ENCODE measurements at regions not wholly inside any gene's neighbourhood (a gene's known extent, or its start where the extent isn't known, plus 50 kb on each side); places are given as distances from the start of the nearest gene placed in this dataset.
A peak's percentile ranks its signal among the peaks of the same experiment; 100 is the strongest.

- no peaks in the 10 kb centered on the region for H3K4me1 ChIP-seq (ENCODE audit: control insufficient read depth, insufficient read depth, low read length)
- TF ChIP-seq POLR2AphosphoS5 (IDR thresholded peaks at IDR 0.05; ENCODE audit: low read depth, low read length) (no peak), CTCF (IDR thresholded peaks at IDR 0.05) (peak; percentile 61), SIN3A (IDR thresholded peaks at IDR 0.05; ENCODE audit: borderline replicate concordance, insufficient read depth, low read depth, low read length) (no peak), TCF7L2 (IDR thresholded peaks at IDR 0.05; ENCODE audit: low read depth, low read length) (no peak)
- TF ChIP-seq, protein P1, sequence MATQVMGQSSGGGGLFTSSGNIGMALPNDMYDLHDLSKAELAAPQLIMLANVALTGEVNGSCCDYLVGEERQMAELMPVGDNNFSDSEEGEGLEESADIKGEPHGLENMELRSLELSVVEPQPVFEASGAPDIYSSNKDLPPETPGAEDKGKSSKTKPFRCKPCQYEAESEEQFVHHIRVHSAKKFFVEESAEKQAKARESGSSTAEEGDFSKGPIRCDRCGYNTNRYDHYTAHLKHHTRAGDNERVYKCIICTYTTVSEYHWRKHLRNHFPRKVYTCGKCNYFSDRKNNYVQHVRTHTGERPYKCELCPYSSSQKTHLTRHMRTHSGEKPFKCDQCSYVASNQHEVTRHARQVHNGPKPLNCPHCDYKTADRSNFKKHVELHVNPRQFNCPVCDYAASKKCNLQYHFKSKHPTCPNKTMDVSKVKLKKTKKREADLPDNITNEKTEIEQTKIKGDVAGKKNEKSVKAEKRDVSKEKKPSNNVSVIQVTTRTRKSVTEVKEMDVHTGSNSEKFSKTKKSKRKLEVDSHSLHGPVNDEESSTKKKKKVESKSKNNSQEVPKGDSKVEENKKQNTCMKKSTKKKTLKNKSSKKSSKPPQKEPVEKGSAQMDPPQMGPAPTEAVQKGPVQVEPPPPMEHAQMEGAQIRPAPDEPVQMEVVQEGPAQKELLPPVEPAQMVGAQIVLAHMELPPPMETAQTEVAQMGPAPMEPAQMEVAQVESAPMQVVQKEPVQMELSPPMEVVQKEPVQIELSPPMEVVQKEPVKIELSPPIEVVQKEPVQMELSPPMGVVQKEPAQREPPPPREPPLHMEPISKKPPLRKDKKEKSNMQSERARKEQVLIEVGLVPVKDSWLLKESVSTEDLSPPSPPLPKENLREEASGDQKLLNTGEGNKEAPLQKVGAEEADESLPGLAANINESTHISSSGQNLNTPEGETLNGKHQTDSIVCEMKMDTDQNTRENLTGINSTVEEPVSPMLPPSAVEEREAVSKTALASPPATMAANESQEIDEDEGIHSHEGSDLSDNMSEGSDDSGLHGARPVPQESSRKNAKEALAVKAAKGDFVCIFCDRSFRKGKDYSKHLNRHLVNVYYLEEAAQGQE (IDR thresholded peaks at IDR 0.05; ENCODE audit: insufficient read depth in 1 of 2, low read depth in 2 of 2, low read length in 1 of 2) = no peak
- H3K9me3 ChIP-seq (ENCODE audit: control insufficient read depth, insufficient read depth, low read depth, low read length) = no peaks in the 10 kb centered on the region
- H3K27ac ChIP-seq (ENCODE audit: low read length) = no peak overlapping the region
- ChIA-PET POLR2A (no interaction called here), CTCF (interaction anchor here (0.5 to 0.6 kb wide), 2 partner anchors 274 to 515 kb away, joined by 3 to 5 read pairs; no protein-coding TSS in a partner anchor)
- DNase-seq (ENCODE audit: low read depth, low spot score) (peak; percentile 12), ATAC-seq (no peak; the same call in 1 of the 2 replicates)
- intact Hi-C loops (cut with micrococcal nuclease; ENCODE audit: unreplicated experiment) (loop anchor here (5.0 kb wide), 1 partner anchor 306 kb away; no protein-coding TSS in a partner anchor), in situ Hi-C loops (cut with HindIII; ENCODE audit: low pct_unique_long_range_greater_than_20kb, low sequenced_read_pairs) (no loop called here)
- H3K4me3 ChIP-seq (ENCODE audit: low read depth in 2 of 2, low read length in 2 of 2) = no peak overlapping the region
- no peaks in the 10 kb centered on the region for H3K27me3 ChIP-seq (ENCODE audit: control insufficient read depth, insufficient read depth, low read length)
- no TSS peak for BruUV-seq (replicated peaks)
- H3K36me3 ChIP-seq (ENCODE audit: control insufficient read depth, insufficient read depth, low read length) = no peaks in the 10 kb centered on the region
These were observed 71.9 kb upstream of the CNR1 start for GRCh38 chr6:88238065-88238464.

- H3K4me1 ChIP-seq (ENCODE audit: control insufficient read depth, insufficient read depth, low read length) = no peaks in the 10 kb centered on the region
- no peak for ATAC-seq
- CTCF ChIA-PET = no interaction called here
- in situ Hi-C loops (cut with HindIII; ENCODE audit: low pct_unique_long_range_greater_than_20kb, low sequenced_read_pairs) (no loop called here), intact Hi-C loops (cut with micrococcal nuclease; ENCODE audit: unreplicated experiment) (loop anchor here (5.0 kb wide), 1 partner anchor 304 kb away; no protein-coding TSS in a partner anchor)
- H3K4me3 ChIP-seq (ENCODE audit: low read depth in 2 of 2, low read length in 2 of 2) = no peak overlapping the region
- POLR2A ChIA-PET = no interaction called here
- no peaks in the 10 kb centered on the region for H3K27me3 ChIP-seq (ENCODE audit: control insufficient read depth, insufficient read depth, low read length)
- TF ChIP-seq CTCF (IDR thresholded peaks at IDR 0.05) (no peak), TCF7L2 (IDR thresholded peaks at IDR 0.05; ENCODE audit: low read depth, low read length) (no peak), SIN3A (IDR thresholded peaks at IDR 0.05; ENCODE audit: borderline replicate concordance, insufficient read depth, low read depth, low read length) (no peak), POLR2AphosphoS5 (IDR thresholded peaks at IDR 0.05; ENCODE audit: low read depth, low read length) (no peak)
- TF ChIP-seq, protein P1 (IDR thresholded peaks at IDR 0.05; ENCODE audit: insufficient read depth in 1 of 2, low read depth in 2 of 2, low read length in 1 of 2) = no peak
- BruUV-seq (replicated peaks) = no TSS peak
- no peaks in the 10 kb centered on the region for H3K36me3 ChIP-seq (ENCODE audit: control insufficient read depth, insufficient read depth, low read length)
- H3K9me3 ChIP-seq (ENCODE audit: control insufficient read depth, insufficient read depth, low read depth, low read length) = no peaks in the 10 kb centered on the region
- DNase-seq (ENCODE audit: low read depth, low spot score) = no peak
- H3K27ac ChIP-seq (ENCODE audit: low read length) = no peak overlapping the region
These were observed 70.6 kb upstream of the CNR1 start for GRCh38 chr6:88236612-88237360.
